ENCODE measurements at regions not wholly inside any gene's neighbourhood (a gene's known extent, or its start where the extent isn't known, plus 50 kb on each side); places are given as distances from the start of the nearest gene placed in this dataset.

DNA sequence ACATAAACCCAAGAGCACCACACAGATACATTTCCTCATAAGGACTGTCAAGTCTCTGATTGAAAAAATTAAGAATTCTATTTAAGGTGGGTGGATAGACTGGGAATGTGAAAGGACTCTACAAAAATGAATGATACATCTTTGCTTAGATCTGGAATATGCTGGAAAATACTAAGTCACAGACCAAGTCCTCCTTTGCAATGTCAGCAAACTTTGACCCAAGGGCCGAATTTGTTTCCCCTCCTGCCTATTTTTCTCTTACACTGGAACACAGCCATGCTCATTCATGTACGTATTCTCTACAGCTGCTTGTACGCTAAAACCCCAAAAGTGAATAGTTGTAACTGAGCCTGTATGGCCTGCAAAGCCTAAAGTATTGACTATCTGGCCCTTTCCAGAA, 180.7 kb downstream of the ADSS2 start:
- Histone ChIP-seq H3K9ac (ENCODE audit: insufficient read depth in 1 of 2, low read length in 2 of 2) (no peak overlapping the region), H3K9me3 (ENCODE audit: control insufficient read depth in 4 of 4, insufficient read depth in 3 of 4, low read length in 3 of 4) (peaks cover 0 to 7% (median 3%) of the 10 kb centered on the region in 4 donors), H3K4me3 (no peak overlapping the region), H3K4me1 (ENCODE audit: control insufficient read depth in 5 of 5, insufficient read depth in 5 of 5, low read length in 5 of 5) (peaks cover 0 to 7% (median 0%) of the 10 kb centered on the region in 5 donors), H3K27ac (ENCODE audit: low read depth in 1 of 2, low read length in 1 of 2) (no peak overlapping the region), H3K36me3 (ENCODE audit: control insufficient read depth in 4 of 4, insufficient read depth in 4 of 4, low read length in 4 of 4) (no peaks in the 10 kb centered on the region), H3K27me3 (ENCODE audit: control insufficient read depth in 3 of 3, insufficient read depth in 3 of 3, low read length in 2 of 3) (no peaks in the 10 kb centered on the region)
- TF ChIP-seq, protein P1, sequence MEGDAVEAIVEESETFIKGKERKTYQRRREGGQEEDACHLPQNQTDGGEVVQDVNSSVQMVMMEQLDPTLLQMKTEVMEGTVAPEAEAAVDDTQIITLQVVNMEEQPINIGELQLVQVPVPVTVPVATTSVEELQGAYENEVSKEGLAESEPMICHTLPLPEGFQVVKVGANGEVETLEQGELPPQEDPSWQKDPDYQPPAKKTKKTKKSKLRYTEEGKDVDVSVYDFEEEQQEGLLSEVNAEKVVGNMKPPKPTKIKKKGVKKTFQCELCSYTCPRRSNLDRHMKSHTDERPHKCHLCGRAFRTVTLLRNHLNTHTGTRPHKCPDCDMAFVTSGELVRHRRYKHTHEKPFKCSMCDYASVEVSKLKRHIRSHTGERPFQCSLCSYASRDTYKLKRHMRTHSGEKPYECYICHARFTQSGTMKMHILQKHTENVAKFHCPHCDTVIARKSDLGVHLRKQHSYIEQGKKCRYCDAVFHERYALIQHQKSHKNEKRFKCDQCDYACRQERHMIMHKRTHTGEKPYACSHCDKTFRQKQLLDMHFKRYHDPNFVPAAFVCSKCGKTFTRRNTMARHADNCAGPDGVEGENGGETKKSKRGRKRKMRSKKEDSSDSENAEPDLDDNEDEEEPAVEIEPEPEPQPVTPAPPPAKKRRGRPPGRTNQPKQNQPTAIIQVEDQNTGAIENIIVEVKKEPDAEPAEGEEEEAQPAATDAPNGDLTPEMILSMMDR (IDR thresholded peaks at IDR 0.05; ENCODE audit: control extremely low read depth, extremely low read depth), result no peak
- 97 to 99% methylated on average over 3 of the region's 3 CpGs for WGBS, 2 donors
- DNase-seq (no peak), ATAC-seq (ENCODE audit: insufficient read depth, low FRiP score) (no peak)

DNA sequence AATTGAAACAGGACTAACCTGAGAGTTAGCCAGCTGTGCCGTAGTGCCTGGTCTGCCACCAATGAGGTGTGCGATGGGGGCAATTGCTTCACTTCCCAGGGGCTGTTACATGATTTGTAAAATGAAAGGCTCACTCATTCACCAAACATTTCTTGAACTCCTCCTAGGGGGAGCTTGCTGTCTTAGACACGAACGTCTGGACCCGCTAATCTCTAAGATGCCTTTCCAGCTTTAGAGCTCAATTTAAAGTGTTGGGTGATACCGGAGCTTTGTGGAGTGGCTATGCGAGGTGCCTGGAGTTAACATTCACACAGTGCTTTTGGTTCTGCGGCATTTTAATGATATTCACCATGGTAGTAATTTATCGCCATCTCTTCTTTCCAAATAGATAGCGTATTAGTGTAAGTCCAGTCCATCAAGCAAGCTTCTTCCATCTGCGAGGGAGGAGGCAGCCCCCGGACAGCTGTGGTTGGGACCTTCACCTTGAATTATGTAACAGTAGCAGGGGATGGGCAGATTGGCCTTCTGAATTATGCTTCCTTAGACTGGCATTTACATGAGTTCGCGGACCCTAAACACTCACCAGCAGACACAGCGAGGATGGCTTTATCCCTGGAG, 179.9 kb downstream of the ADSS2 start:
- DNase-seq (no peak), ATAC-seq (ENCODE audit: insufficient read depth, low FRiP score) (no peak)
- no peaks in the 10 kb centered on the region for H3K27me3 ChIP-seq (ENCODE audit: control insufficient read depth in 3 of 3, insufficient read depth in 3 of 3, low read length in 2 of 3)
- H3K4me1 ChIP-seq (ENCODE audit: control insufficient read depth in 5 of 5, insufficient read depth in 5 of 5, low read length in 5 of 5), result peaks cover 0 to 7% (median 0%) of the 10 kb centered on the region in 5 donors
- WGBS, 2 donors, result 86 to 94% methylated on average over 15 of the region's 15 CpGs
- no peak overlapping the region for H3K4me3 ChIP-seq
- TF ChIP-seq, protein P1 (IDR thresholded peaks at IDR 0.05; ENCODE audit: control extremely low read depth, extremely low read depth), result no peak
- no peak overlapping the region for H3K9ac ChIP-seq (ENCODE audit: insufficient read depth in 1 of 2, low read length in 2 of 2)
- H3K9me3 ChIP-seq (ENCODE audit: control insufficient read depth in 4 of 4, insufficient read depth in 3 of 4, low read length in 3 of 4), result peaks cover 0 to 7% (median 3%) of the 10 kb centered on the region in 4 donors
- no peaks in the 10 kb centered on the region for H3K36me3 ChIP-seq (ENCODE audit: control insufficient read depth in 4 of 4, insufficient read depth in 4 of 4, low read length in 4 of 4)
- H3K27ac ChIP-seq (ENCODE audit: low read depth in 1 of 2, low read length in 1 of 2), result no peak overlapping the region

DNA sequence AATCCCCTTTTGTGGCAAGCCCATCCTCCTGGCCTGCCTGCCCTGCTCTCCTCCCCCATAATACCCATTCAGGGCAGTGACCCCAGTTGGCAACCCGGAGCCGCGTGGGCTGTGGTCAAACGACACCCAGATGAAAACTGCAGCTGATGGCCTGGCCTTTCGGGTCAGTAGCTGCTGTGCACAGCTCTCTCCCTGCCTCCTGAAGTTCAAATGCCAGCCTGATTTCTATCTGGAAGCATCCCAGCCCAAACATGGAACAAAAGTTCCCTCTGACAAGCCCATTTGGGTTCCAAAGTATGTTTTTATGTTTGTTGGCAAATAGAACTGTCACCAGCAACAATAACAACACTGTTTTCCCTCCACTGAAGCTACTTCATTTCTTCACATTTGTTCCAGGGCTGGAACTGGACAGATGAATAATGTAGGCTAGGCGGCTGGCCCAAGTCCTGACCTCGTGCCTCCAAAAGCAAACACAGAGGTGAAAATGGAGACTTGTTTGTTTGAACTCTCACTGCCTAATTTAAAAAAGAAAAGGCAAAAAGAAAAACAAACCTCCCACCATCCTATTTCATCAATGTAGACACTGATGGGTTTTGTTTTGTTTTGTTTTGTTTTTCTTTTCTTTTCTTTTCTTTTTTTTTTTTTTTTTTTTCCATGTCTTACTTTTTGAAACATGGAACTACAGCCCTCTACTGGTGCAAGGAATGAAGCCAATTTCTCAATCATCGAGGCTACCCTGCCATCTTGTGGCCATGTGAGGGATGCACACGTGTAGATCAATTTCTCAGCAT, 179.0 kb downstream of the ADSS2 start:
- Histone ChIP-seq H3K27me3 (ENCODE audit: control insufficient read depth in 3 of 3, insufficient read depth in 3 of 3, low read length in 2 of 3) (no peaks in the 10 kb centered on the region), H3K4me3 (no peak overlapping the region), H3K4me1 (ENCODE audit: control insufficient read depth in 5 of 5, insufficient read depth in 5 of 5, low read length in 5 of 5) (peaks cover 0 to 7% (median 0%) of the 10 kb centered on the region in 5 donors), H3K27ac (ENCODE audit: low read depth in 1 of 2, low read length in 1 of 2) (peak overlapping the region in 1 of 2 donors; percentile 46), H3K9me3 (ENCODE audit: control insufficient read depth in 4 of 4, insufficient read depth in 3 of 4, low read length in 3 of 4) (peaks cover 0 to 7% (median 3%) of the 10 kb centered on the region in 4 donors), H3K36me3 (ENCODE audit: control insufficient read depth in 4 of 4, insufficient read depth in 4 of 4, low read length in 4 of 4) (no peaks in the 10 kb centered on the region), H3K9ac (ENCODE audit: insufficient read depth in 1 of 2, low read length in 2 of 2) (no peak overlapping the region)
- TF ChIP-seq, protein P1 (IDR thresholded peaks at IDR 0.05; ENCODE audit: control extremely low read depth, extremely low read depth), result peak; percentile 99
- ATAC-seq (ENCODE audit: insufficient read depth, low FRiP score), result peak; percentile 88
- DNase-seq, result peak; percentile 84 to 92 (median 92)
- 55 to 57% methylated on average over 9 of the region's 9 CpGs for WGBS, 2 donors

Measured in lung (tissue), 11 donors.